Renal cortex interstitium (tissue), 11 donors: ENCODE measurements at regions not wholly inside any gene's neighbourhood (a gene's known extent, or its start where the extent isn't known, plus 50 kb on each side); places are given as distances from the start of the nearest gene placed in this dataset.

Source experiments
- DNase-seq, 11 donors: peaks; one replicate each; pipeline ENCODE4 v3.0.0-alpha.2; 2013; ENCODE audit warnings: low read depth in 9 of 11, low spot score in 4 of 11; ENCODE audit errors: extremely low read depth in 1 of 11

GRCh38 chr13:109649713-109650112, 136.7 kb downstream of the IRS2 start:
- no peak for DNase-seq

- no peak for DNase-seq
Observed at GRCh38 chr13:109647699-109648098, 138.7 kb downstream of the IRS2 start.

GRCh38 chr13:109647053-109647452, 139.3 kb downstream of the IRS2 start:
- DNase-seq, result no peak

GRCh38 chr13:109646423-109646822, 140.0 kb downstream of the IRS2 start:
- DNase-seq, result no peak

GRCh38 chr13:109645831-109646230, 140.6 kb downstream of the IRS2 start:
- no peak for DNase-seq

- no peak for DNase-seq
Observed at GRCh38 chr13:109644956-109645355, 141.4 kb downstream of the IRS2 start.

- DNase-seq, result no peak
Observed at GRCh38 chr13:109644069-109644750, 142.2 kb downstream of the IRS2 start.

GRCh38 chr13:109642358-109642757, 144.0 kb downstream of the IRS2 start:
- no peak for DNase-seq

- no peak for DNase-seq
Observed at GRCh38 chr13:109636736-109637135, 149.6 kb downstream of the IRS2 start.

- DNase-seq, result no peak
Observed at GRCh38 chr13:109631069-109631468, 155.3 kb downstream of the IRS2 start.

- DNase-seq, result no peak
Observed at GRCh38 chr13:109630271-109630670, 156.1 kb downstream of the IRS2 start.

GRCh38 chr13:109629737-109630136, 156.6 kb downstream of the IRS2 start:
- no peak for DNase-seq

- DNase-seq, result no peak
Observed at GRCh38 chr13:109628251-109628699, 158.1 kb downstream of the IRS2 start.

GRCh38 chr13:109627649-109628048, 158.7 kb downstream of the IRS2 start:
- DNase-seq, result no peak

- DNase-seq, result no peak
Observed at GRCh38 chr13:109626386-109627171, 159.8 kb downstream of the IRS2 start.

GRCh38 chr13:109625156-109625555, 161.2 kb downstream of the IRS2 start:
- no peak for DNase-seq

- no peak for DNase-seq
Observed at GRCh38 chr13:109622006-109622405, 164.4 kb downstream of the IRS2 start.

GRCh38 chr13:109615721-109616420, 170.5 kb downstream of the IRS2 start:
- DNase-seq, result no peak

GRCh38 chr13:109611912-109612691, 174.3 kb downstream of the IRS2 start:
- DNase-seq, result no peak
